HG03457 (cell line): ENCODE measurements at regions not wholly inside any gene's neighbourhood (a gene's known extent, or its start where the extent isn't known, plus 50 kb on each side); places are given as distances from the start of the nearest gene placed in this dataset.

Experiments
- ATAC-seq: cut with Tn5 transposase; IDR thresholded peaks from one replicate; pipeline ENCODE4 v1.9.1; 2021; ENCODE audit warnings: moderate number of reproducible peaks; ENCODE audit not compliant: unreplicated experiment

GRCh38 chr14:53810221-53810620 lies 146.4 kb downstream of the BMP4 start:
- ATAC-seq = no peak

GRCh38 chr14:53808042-53808441 lies 148.6 kb downstream of the BMP4 start:
- no peak for ATAC-seq

GRCh38 chr14:53807542-53807941 lies 149.1 kb downstream of the BMP4 start:
- ATAC-seq = no peak

GRCh38 chr14:53807108-53807507 lies 149.5 kb downstream of the BMP4 start:
- ATAC-seq = no peak

GRCh38 chr14:53796734-53797133 lies 159.9 kb downstream of the BMP4 start:
- ATAC-seq = no peak

GRCh38 chr14:53793790-53794505 lies 162.7 kb downstream of the BMP4 start:
- ATAC-seq = no peak

- ATAC-seq = no peak
Observed at GRCh38 chr14:53792909-53793308, 163.7 kb downstream of the BMP4 start.

GRCh38 chr14:53790731-53791500 lies 165.7 kb downstream of the BMP4 start:
- no peak for ATAC-seq

GRCh38 chr14:53788566-53788965 lies 168.1 kb downstream of the BMP4 start:
- ATAC-seq = no peak

GRCh38 chr14:53786045-53786444 lies 170.6 kb downstream of the BMP4 start:
- ATAC-seq = no peak

- no peak for ATAC-seq
Observed at GRCh38 chr14:53784688-53785087, 171.9 kb downstream of the BMP4 start.

GRCh38 chr14:53783256-53783655 lies 173.4 kb downstream of the BMP4 start:
- no peak for ATAC-seq

- no peak for ATAC-seq
Observed at GRCh38 chr14:53780051-53780555, 176.5 kb downstream of the BMP4 start.

GRCh38 chr14:53779301-53779700 lies 177.3 kb downstream of the BMP4 start:
- ATAC-seq = no peak

- ATAC-seq = no peak
Observed at GRCh38 chr14:53778263-53778662, 178.4 kb downstream of the BMP4 start.

- no peak for ATAC-seq
Observed at GRCh38 chr14:53772936-53773335, 183.7 kb downstream of the BMP4 start.

- ATAC-seq = no peak
Observed at GRCh38 chr14:53767566-53767965, 189.1 kb downstream of the BMP4 start.

- ATAC-seq = no peak
Observed at GRCh38 chr14:53766601-53767000, 190.0 kb downstream of the BMP4 start.

GRCh38 chr14:53766106-53766505 lies 190.5 kb downstream of the BMP4 start:
- no peak for ATAC-seq

- ATAC-seq = no peak
Observed at GRCh38 chr14:53764846-53765245, 191.8 kb downstream of the BMP4 start.

- ATAC-seq = no peak
Observed at GRCh38 chr14:53758141-53758540, 198.5 kb downstream of the BMP4 start.

GRCh38 chr14:53757732-53758131 lies 198.9 kb downstream of the BMP4 start:
- no peak for ATAC-seq
